Astrocyte of the spinal cord (primary cell): ENCODE measurements at regions not wholly inside any gene's neighbourhood (a gene's known extent, or its start where the extent isn't known, plus 50 kb on each side); places are given as distances from the start of the nearest gene placed in this dataset.
A peak's percentile ranks its signal among the peaks of the same experiment; 100 is the strongest.

Experiments used
- DNase-seq: peaks from one replicate; pipeline ENCODE4 v3.0.0; 2011; ENCODE audit warnings: low read depth, low spot score
- H3K4me3 ChIP-seq: 2 replicates; pipeline ENCODE4 v1.5.1; 2011; ENCODE audit warnings: low read depth, mild to moderate bottlenecking, low read length, moderate library complexity
- CTCF ChIP-seq: IDR thresholded peaks from 2 replicates; pipeline ENCODE4 v1.5.1; 2012; ENCODE audit warnings: low read depth, mild to moderate bottlenecking, low read length, inconsistent platforms
- in situ Hi-C: cut with HindIII; loops from 2 replicates; pipeline ENCODE4 v1.10.0; 2017; ENCODE audit warnings: low sequenced_read_pairs

- in situ Hi-C loops = no loop called here
- no peak for TF ChIP-seq CTCF
- DNase-seq = no peak
- H3K4me3 ChIP-seq = no peak overlapping the region
Observed at GRCh38 chr6:47919875-47920274, 138.0 kb downstream of the OPN5 start.

GRCh38 chr6:47917811-47918210 lies 136.0 kb downstream of the OPN5 start:
- in situ Hi-C loops = no loop called here
- no peak for DNase-seq
- no peak for TF ChIP-seq CTCF
- H3K4me3 ChIP-seq = no peak overlapping the region

GRCh38 chr6:47917202-47917601 lies 135.4 kb downstream of the OPN5 start:
- no peak for TF ChIP-seq CTCF
- no peak for DNase-seq
- H3K4me3 ChIP-seq = no peak overlapping the region
- in situ Hi-C loops = no loop called here

- TF ChIP-seq CTCF = no peak
- H3K4me3 ChIP-seq = no peak overlapping the region
- in situ Hi-C loops = no loop called here
- DNase-seq = no peak
Observed at GRCh38 chr6:47915017-47915416, 133.2 kb downstream of the OPN5 start.

- H3K4me3 ChIP-seq = no peak overlapping the region
- no peak for DNase-seq
- in situ Hi-C loops = no loop called here
- no peak for TF ChIP-seq CTCF
Observed at GRCh38 chr6:47908271-47908670, 126.4 kb downstream of the OPN5 start.

- DNase-seq = no peak
- in situ Hi-C loops = no loop called here
- H3K4me3 ChIP-seq = no peak overlapping the region
- TF ChIP-seq CTCF = no peak
Observed at GRCh38 chr6:47905717-47906116, 123.9 kb downstream of the OPN5 start.

GRCh38 chr6:47897247-47897646 lies 115.4 kb downstream of the OPN5 start:
- in situ Hi-C loops = no loop called here
- DNase-seq = peak; percentile 19
- TF ChIP-seq CTCF = no peak
- no peak overlapping the region for H3K4me3 ChIP-seq
